ENCODE measurements at regions not wholly inside any gene's neighbourhood (a gene's known extent, or its start where the extent isn't known, plus 50 kb on each side); places are given as distances from the start of the nearest gene placed in this dataset.

GRCh38 chr13:111912991-111913760, 153.8 kb upstream of the SOX1 start:
- TF ChIP-seq CTCF (IDR thresholded peaks at IDR 0.05) (no peak), POLR2A (IDR thresholded peaks at IDR 0.05) (no peak)
